ENCODE measurements at regions not wholly inside any gene's neighbourhood (a gene's known extent, or its start where the extent isn't known, plus 50 kb on each side); places are given as distances from the start of the nearest gene placed in this dataset.
A peak's percentile ranks its signal among the peaks of the same experiment; 100 is the strongest.

GRCh38 chr6:43969158-43969981 is 157.9 kb downstream of the MRPL14 start (continued):
- TF ChIP-seq ZBTB40 (IDR thresholded peaks at IDR 0.05) (no peak), ZBTB40 (CRISPR knock-in tag; IDR thresholded peaks at IDR 0.05) (no peak), PHB2 (IDR thresholded peaks at IDR 0.05; ENCODE audit: low read depth) (0 out of 2 replicates have a peak, but pooled peaks have one; percentile 58), SMAD4 (CRISPR knock-in tag; conservative IDR thresholded peaks at IDR 0.05) (peak; percentile 78), MYNN (IDR thresholded peaks at IDR 0.05) (peak; percentile 88), MYNN (CRISPR knock-in tag; IDR thresholded peaks at IDR 0.05) (no peak), RAD21 (CRISPR knock-in tag; conservative IDR thresholded peaks at IDR 0.05 in 1 of 2, IDR thresholded peaks at IDR 0.05 in 1 of 2) (peak; percentile 29 to 33), HDGF (IDR thresholded peaks at IDR 0.05) (peak; percentile 57; the same call in 1 of the 2 replicates), NFIX (CRISPR knock-in tag; IDR thresholded peaks at IDR 0.05; ENCODE audit: low read depth) (no peak), MYC (IDR thresholded peaks at IDR 0.05; ENCODE audit: low read depth, low read length) (peak; percentile 68), MYC (CRISPR knock-in tag; IDR thresholded peaks at IDR 0.05; ENCODE audit: borderline replicate concordance, low read depth) (no peak), BMI1 (IDR thresholded peaks at IDR 0.05; ENCODE audit: low read length) (no peak), ZBTB17 (CRISPR knock-in tag; IDR thresholded peaks at IDR 0.05) (peak; percentile 43; the same call in 1 of the 2 replicates), SPI1 (IDR thresholded peaks at IDR 0.05; ENCODE audit: borderline replicate concordance, low read depth, low read length) (peak; percentile 82), ATF1 (CRISPR knock-in tag; IDR thresholded peaks at IDR 0.05) (no peak), ATF1 (tag; IDR thresholded peaks at IDR 0.05) (peak; percentile 74), ILF3 (IDR thresholded peaks at IDR 0.05; ENCODE audit: borderline replicate concordance) (no peak), SRSF3 (IDR thresholded peaks at IDR 0.05; ENCODE audit: insufficient read depth, low read length) (no peak), ZEB2 (IDR thresholded peaks at IDR 0.05) (peak; percentile 76; the same call in 1 of the 2 replicates), ZNF146 (CRISPR knock-in tag; IDR thresholded peaks at IDR 0.05; ENCODE audit: unreplicated experiment) (no peak), JUND (IDR thresholded peaks at IDR 0.05; ENCODE audit: borderline replicate concordance, low read depth, low read length) (peak; percentile 76), JUND (tag; IDR thresholded peaks at IDR 0.05; ENCODE audit: borderline replicate concordance, low read depth, low read length) (peak; percentile 60; the same call in 2 of the 3 replicates)

Data from K562 (cell line).